NCI-H2107 (cell line): ENCODE measurements at regions not wholly inside any gene's neighbourhood (a gene's known extent, or its start where the extent isn't known, plus 50 kb on each side); places are given as distances from the start of the nearest gene placed in this dataset.

Experiments used
- DNase-seq: peaks from one replicate; lab custom pipeline; 2025; lab: John Stamatoyannopoulos, UW

DNA sequence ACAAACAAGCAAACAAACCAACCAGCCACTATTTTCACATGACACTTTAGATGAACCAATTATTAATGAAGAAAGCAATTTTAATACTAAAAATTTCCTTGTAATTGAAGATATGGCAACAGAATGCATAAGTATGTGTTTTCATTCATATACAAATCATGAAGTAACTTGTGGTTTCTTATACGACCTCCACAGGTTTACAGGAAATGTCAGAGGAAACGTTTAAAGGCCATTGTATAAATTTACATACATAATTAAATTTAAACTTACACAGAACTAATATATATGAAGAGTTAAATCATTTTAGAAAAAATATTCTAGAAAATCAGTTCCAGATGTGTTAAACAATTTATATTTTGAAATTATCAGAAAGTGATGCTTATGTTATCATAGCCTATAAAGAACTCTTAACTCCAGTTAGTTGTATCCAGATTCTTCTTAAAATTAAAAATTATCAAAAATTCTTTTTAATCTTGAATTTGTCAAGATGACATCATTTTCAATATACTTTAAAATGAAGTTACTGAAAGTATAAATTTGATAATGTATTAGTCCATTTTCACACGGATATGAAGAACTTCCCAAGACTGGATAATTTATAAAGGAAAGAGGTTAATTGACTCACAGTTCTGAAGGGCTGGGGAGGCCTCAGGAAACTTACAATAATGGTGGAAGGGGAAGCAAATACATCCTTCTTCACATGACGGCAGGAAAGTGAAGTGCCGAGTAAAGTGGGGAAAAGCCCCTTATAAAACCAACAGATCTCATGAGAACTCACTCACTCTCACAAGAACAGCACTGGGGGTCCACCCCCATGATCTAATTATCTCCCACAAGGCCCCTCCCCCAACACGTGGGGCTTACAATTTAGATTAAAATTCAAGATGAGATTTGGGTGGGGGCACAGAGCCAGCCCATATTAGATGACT lies 192.0 kb downstream of the PIK3R1 start:
- no peak for DNase-seq

DNA sequence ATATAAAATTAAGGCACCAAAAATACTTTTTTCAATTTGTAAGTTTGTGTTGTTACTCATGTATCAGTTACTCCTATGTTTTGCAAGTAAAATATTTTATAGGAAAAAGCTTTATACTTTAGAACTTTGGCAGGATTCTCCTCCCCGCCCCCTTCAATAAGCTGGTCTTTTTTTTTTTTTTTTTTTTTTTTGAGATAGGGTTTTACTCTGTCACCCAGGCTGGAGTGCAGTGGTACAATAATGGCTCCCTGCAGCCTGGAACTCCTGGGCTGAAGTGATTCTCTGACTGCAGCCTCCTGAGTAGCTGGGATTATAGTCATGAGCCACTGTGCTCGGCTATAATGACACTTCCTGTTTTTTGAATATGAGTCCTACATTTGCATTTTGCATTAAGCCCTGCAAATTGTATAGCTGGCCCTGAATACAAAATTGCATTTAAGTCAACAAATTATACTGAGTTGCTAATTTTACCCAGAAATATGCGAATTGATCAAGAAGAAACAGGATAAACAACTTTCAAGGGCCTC lies 192.9 kb downstream of the PIK3R1 start:
- no peak for DNase-seq

- no peak for DNase-seq
Observed at GRCh38 chr5:68409259-68409658, 193.7 kb downstream of the PIK3R1 start.

- no peak for DNase-seq
Observed at GRCh38 chr5:68411161-68411560, 195.6 kb downstream of the PIK3R1 start.

- no peak for DNase-seq
Observed at GRCh38 chr5:68415177-68416085, 199.9 kb downstream of the PIK3R1 start.

- no peak for DNase-seq
Observed at GRCh38 chr5:68416714-68417113, 201.2 kb downstream of the PIK3R1 start.

DNA sequence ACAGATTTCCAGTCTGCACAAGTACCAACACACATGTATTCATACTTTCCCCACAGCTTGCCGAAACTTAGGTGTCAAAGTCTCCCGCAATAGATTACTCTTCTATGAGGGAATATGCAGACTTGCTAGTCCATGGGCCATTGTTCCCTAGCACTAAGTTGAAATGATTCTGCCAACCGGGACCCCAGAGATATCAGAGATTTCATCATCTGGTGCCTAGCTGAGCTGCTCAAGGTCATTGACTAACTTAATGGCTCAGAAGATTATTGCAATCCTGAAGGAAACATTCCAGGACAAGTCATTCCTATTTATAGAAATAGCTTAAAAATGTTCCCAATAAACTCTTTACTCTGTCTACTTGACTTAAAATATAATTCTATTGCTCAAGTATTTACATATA lies 202.6 kb downstream of the PIK3R1 start:
- no peak for DNase-seq

GRCh38 chr5:68418680-68419079 lies 203.1 kb downstream of the PIK3R1 start:
- DNase-seq: no peak

DNA sequence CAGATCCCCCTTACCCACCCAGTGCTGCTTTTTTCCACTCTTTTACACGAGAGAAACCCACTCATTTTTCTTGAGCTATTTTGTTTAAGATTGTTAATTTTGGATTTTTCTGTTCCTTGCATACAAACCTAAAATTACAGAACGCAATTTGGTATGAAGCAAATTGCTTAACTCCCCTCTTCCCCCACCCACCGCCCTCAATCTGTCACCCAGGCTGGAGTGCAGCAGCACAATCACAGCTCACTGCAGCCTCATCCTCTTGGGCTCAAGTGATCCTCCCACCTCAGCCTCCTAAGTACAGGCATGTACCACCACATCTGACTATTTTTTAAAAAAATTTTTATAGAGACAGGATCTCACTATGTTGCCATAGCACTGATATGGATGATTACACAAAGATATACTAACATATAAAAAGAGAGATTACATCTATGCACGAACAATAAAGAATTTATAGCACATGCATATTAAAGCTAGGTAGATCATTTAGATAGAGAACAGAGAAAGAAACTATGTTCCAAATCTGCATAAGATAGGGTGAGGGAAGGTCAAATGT lies 203.6 kb downstream of the PIK3R1 start:
- DNase-seq: no peak

DNA sequence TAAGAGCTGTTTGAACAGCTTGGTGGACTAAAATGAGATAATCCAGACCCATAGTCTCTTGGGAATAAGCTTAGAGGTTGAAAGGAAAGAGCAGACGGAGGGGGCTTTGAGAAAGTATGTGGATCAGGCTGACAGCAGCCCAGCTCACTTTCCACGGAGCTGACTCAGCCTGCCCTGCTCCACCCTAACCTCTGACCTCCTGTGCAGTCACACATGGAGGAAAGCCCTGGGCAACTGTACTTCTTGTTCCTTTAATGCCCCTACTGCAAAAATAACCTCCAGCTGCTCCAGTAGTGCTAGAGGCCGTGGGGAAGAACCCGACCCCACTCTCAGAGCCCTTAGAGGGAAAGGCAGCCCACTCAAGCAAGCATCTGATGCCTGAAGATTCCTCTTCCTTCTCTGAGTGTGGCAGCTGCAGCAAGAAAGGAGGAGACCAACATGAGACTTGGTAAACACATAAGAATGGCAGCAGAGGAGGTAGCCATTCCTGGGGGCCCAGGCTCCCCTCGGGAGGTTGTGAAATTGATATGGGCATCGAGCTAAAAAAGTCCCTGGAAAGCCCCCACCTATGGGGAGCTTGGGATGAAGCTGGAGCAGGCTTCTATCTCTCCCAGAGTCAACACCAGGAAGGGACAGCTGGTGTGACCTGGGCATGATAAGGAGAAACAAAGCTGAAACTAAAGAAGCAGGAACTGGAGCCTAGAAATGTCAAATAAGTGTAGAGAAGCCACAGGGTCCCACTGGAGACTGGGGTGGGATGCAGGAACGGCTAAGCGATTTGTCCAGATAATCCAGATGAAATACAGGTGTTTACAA lies 204.3 kb downstream of the PIK3R1 start:
- no peak for DNase-seq

DNA sequence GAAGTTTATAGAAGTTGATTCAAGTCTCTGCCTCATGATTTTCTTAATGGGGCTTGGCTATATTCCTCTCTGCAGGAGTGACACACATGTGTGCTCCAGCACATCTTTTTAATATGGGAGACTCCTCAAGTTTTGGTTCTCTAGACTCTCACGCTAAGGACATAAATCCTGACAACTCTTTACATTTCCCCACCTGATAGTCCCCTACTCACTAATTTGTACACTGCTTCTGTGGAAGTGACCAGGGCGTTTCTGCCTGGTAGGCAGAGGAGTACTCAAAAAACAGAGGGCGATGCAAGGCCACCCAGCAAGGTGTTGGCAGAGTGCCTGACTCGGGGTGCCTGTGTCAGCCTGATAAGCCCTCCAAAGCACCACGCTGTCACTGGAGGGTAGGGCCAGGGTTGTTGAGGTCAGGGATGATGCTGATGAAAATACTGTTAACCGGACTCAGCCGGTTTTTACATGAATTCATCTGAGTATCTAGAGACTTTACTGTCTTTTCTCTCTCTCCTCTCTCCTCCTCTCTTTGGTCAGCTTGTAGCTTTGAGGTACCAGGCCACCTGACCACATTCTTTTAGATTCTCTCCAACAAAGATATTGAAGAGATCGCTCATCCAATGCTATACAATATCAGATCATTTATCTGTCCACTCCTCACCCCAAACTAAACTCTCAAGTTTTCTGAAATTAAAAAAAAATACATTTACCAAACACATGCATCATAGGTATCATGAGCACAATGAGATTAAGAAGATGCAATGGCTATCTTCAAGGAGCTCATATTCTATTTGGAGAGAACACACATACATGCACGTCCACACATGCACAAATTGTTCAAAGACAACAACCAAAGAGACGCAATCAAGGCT lies 205.2 kb downstream of the PIK3R1 start:
- no peak for DNase-seq

DNA sequence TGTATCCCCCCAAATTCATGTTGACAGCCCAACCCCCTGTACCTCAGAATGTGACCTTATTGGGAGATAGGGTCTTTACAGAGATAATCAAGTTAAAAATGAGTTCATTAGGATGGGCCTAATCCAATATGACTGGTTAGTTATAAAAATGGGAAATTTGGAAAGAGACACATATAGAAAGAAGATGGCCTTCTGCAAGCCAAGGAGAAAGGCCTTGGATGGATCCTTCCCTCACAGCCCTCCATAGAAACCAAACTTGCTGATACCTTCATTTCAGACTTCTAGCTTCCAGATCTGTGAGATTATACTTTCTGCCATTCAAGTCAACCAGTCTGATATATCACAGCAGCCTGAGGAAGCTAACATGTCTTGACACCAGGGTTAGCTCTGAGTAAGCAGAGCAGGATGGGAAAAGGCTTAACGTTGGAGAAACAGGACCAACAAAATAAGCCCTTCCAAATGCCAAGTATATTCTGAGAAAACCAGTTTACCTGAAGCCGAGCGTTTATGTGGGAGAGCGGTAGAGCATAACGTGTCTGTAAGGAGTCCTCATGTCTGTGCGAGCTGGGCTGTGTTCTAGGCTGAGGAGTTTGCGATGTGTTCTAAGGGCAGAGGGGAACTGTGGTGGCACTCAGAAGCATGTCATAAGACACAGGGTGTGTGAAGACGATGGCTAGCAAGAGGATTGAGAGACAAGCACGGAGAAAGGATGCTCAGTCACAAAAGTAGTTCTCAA lies 206.1 kb downstream of the PIK3R1 start:
- DNase-seq: no peak

DNA sequence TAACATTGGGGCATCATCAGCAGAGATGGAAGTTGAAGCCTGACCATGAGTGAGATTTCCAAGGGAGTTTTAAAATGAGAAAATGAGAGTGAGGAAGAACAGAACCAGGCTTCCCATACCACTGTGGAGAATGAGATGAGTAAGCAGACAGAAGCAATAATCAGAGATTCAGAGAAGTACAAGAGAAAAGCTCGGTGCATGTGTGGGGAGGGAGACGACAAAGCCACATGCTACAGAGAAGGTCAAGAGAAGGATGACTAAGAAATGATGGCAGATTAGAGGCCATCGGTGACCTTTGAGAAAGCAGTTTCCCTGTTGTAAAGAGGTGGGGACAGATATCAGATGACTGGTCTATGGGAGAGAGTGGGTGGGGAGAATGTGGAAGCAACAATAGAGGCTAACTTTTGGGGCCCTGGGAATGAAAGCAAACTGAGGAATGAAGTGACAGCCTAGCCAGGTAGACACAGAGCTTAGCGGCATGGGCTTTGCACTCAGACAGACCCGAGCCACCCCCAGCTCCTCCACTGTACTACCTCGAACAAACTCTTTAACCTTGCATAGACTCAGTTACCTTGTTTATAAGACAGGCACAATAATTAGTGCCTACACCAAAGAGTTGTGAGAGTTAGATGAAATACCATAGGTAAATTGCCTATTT lies 207.7 kb downstream of the PIK3R1 start:
- DNase-seq: no peak

GRCh38 chr5:68424799-68425537 lies 209.4 kb downstream of the PIK3R1 start:
- DNase-seq: no peak

- DNase-seq: no peak
Observed at GRCh38 chr5:68426586-68426985, 211.0 kb downstream of the PIK3R1 start.

- DNase-seq: no peak
Observed at GRCh38 chr5:68428231-68428811, 212.8 kb downstream of the PIK3R1 start.

- no peak for DNase-seq
Observed at GRCh38 chr5:68429510-68429909, 214.0 kb downstream of the PIK3R1 start.

- DNase-seq: no peak
Observed at GRCh38 chr5:68430279-68430678, 214.7 kb downstream of the PIK3R1 start.
